HG03097 (cell line): ENCODE measurements at regions not wholly inside any gene's neighbourhood (a gene's known extent, or its start where the extent isn't known, plus 50 kb on each side); places are given as distances from the start of the nearest gene placed in this dataset.
"Not testable (repeated sequence)": the region's sequence is repeated elsewhere in the genome, so short reads cannot be mapped to it uniquely, and the experiment has no call there.

ENCODE experiments used
- ATAC-seq: cut with Tn5 transposase; IDR thresholded peaks from one replicate; pipeline ENCODE4 v1.9.1; 2021; ENCODE audit not compliant: unreplicated experiment, low FRiP score

GRCh38 chr10:25076506-25077177, 60.2 kb downstream of the THNSL1 start:
- no peak for ATAC-seq

DNA sequence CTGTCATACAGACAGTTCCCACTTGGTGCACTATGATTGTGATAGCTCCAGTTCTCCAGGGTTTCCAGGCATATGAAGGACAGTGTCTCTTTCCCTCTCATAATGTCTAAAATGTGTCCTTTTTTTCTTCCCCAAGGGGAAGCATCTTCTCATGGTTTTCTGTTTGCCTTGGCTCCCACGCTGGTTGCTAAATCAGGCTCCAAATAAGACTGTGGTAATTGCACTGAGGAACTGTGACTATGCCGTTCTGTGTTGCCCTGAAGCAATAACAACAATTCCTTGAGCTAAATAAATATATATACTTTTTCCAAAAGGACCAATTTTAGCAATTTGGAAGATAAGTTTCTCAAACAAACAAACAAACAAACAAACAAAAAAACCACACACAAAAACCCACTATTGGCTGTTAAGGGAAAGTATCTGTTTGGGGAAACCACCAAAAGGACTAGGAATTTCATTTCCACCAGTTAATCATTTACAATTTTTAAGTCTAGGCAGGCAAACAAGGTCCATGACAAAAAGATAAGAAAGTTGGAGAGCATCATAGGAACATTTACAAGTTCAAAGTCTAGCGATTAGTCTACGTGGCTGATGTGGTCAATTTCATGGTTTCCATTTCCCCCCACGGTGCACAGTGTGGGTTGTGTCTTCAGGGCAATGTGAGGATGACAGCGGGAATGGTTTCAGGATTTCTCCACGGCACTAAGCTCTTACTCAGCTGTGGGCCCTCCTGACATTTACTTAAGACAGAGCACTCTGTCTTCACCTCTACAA, 62.4 kb downstream of the THNSL1 start:
- ATAC-seq = no peak

DNA sequence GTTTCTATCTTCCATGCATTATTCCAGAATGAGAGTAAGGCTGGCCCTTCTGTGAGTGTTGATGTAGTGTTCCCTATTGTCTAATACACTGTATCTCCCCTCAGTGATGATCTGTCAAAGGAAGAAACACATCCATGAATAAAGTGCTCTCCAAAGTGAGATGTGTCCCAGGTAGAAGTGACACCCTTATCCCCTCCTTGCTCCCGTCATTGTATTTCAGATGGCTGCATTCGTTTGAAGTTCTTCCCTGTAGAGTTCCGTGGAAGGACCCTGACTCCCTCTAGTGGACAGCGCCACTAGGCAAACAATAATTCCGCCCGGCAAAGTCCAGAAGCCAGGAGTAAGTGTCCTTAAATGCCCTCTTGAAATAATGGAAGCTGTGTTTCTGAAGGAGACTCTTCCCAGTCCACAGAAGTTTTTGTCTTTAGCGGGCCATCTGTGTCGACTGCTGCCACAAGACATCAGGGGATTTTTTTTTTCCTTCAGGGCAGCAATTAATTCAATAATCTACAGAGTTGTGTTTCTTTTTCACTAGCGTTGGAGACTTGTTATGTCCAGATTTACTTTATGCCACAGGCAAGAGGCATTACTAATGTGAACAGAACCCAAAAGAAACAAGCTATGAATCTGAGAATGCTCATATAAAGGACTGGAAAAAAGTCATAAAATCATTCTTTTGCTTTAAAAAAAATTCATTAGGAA, 64.6 kb downstream of the THNSL1 start:
- ATAC-seq = no peak

- ATAC-seq = no peak
Measured at GRCh38 chr10:25082276-25083204, 66.1 kb downstream of the THNSL1 start.

DNA sequence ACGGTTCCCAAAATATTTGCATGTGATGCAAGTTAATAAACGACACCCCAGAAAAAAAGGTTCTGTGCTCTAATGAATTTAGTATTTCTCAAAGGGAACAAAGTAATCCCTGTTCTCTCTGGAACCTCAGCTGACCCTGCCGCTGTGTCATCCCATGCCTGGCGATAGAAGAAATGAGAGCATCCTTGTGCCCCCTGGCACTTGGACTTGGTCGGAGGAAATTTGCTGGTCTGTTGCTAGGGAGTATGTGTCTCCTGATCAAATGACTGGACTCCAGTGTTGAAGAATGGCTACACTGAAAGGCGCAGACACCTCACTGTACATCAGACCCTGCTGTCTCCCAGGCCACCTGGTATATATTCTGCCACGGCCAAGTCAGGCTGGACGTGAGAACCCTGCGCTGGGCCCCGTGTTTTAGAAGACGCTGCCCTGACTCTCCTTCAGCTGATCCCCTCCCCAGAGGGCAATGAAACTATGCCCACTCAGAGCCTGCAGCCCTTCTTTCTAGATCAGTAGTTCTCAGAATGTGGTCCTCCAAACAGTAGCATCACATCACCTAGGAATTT, 67.2 kb downstream of the THNSL1 start:
- ATAC-seq = no peak

- ATAC-seq = no peak
Measured at GRCh38 chr10:25084447-25084846, 68.0 kb downstream of the THNSL1 start.

DNA sequence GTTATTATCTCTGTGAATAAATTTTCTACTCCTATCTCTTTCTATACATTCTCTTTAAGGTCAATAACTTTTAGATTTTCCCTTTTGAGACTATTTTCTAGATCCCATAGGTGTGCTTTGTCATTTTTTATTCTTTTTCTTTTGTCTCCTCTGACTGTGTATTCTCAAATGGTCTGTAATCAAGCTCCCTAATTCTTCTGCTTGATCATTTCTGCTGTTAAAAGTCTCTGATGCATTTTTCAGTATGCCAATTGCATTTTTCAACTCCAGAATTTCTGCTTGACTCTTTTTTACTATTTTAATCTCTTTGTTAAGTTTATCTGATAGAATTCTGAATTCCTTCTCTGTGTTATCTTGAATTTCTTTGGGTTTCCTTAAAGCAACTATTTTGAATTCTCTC, 78.2 kb downstream of the THNSL1 start:
- ATAC-seq = no peak

GRCh38 chr10:25097669-25098411, 77.0 kb upstream of the GPR158 start:
- ATAC-seq = no peak

DNA sequence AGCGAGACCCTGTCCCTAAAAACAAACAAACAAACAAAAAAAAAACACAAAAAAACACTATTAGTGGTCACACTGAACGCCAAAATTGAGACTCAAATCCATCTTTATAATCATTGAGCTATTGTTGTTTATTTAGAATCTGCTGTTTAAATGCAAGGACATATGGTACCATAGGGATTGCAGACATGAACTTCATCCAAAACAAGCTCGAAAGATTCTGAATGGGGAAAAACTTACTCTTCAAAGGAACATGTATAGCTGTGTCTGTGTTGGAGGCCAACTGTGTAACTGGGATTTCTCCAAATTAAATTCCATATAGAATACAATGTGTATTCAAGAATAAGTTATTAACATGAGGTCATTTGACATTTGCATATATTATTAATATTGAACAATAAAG, 74.7 kb upstream of the GPR158 start:
- no peak for ATAC-seq

DNA sequence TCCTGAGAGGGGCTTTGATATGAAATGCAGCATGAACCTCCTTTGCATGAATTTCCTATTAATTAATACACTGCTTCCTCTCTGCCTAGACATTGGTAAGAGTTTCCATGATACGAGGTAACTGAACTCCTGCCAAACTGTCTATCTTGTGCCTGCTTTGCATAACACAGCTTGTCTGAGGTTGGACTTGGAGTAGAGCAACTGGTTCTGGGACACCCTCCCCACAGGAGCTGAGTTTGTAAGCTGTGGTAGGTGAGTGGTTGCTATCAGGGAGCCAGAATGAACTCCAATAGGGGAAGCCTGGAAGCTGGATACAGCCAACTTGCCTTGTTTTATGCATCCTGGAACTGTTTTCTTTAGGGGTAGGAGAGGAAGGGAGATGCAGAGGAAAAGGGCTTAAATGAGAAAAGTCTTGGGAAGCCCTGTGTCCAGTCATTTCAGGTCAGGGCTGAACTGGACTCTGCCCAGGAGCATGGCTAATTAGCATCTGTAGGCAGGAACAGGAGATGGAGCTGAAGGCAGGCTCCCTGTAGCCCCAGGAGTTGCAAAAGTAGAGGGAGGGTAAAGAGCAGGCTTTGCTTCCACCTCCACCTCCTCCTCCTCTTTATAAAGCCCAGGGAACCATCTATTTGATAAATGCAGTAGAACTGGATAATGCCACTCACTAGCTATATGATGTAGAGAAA, 73.2 kb upstream of the GPR158 start:
- ATAC-seq = no peak

GRCh38 chr10:25102147-25102822, 72.5 kb upstream of the GPR158 start:
- no peak for ATAC-seq

- no peak for ATAC-seq
Measured at GRCh38 chr10:25103703-25104102, 71.1 kb upstream of the GPR158 start.

GRCh38 chr10:25104441-25104840, 70.4 kb upstream of the GPR158 start:
- no peak for ATAC-seq

- no peak for ATAC-seq
Measured at GRCh38 chr10:25105262-25105661, 69.5 kb upstream of the GPR158 start.

- no peak for ATAC-seq
Measured at GRCh38 chr10:25105743-25106260, 69.0 kb upstream of the GPR158 start.

- no peak for ATAC-seq
Measured at GRCh38 chr10:25107756-25108155, 67.0 kb upstream of the GPR158 start.

- not testable (repeated sequence) for ATAC-seq
Measured at GRCh38 chr10:25109896-25110295, 64.9 kb upstream of the GPR158 start.

DNA sequence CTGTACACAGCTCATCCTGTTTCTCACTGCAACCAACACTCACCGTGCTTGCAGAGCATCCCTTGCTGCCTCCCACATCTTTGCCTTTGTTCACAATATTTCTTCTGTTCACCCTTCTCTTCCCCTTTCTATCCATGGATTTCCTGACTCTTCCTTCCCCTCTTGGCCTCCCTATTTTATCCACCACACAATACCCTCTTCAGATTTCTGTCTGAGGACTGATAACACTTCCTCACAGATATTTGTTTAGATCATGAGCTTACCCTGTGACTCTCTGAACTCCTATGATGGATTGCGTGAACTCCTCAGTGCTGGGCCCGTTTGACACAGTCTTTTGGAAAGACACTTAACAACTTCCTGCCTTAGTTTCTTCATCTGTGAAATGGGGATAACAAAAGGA, 62.8 kb upstream of the GPR158 start:
- no peak for ATAC-seq
